ENCODE measurements at regions not wholly inside any gene's neighbourhood (a gene's known extent, or its start where the extent isn't known, plus 50 kb on each side); places are given as distances from the start of the nearest gene placed in this dataset.
"Not testable (repeated sequence)": the region's sequence is repeated elsewhere in the genome, so short reads cannot be mapped to it uniquely, and the experiment has no call there.

- DNase-seq (ENCODE audit: low spot score), result no peak
These were observed 820.3 kb downstream of the LTN1 start for GRCh38 chr21:28172376-28172775.

- no peak for DNase-seq (ENCODE audit: low spot score)
These were observed 825.3 kb downstream of the LTN1 start for GRCh38 chr21:28167366-28167765.

GRCh38 chr21:28164519-28164918, 828.2 kb downstream of the LTN1 start:
- not testable (repeated sequence) for DNase-seq (ENCODE audit: low spot score)

GRCh38 chr21:28162052-28162451, 830.6 kb downstream of the LTN1 start:
- not testable (repeated sequence) for DNase-seq (ENCODE audit: low spot score)

GRCh38 chr21:28160378-28160777, 832.3 kb downstream of the LTN1 start:
- DNase-seq (ENCODE audit: low spot score), result no peak

- DNase-seq (ENCODE audit: low spot score), result no peak
These were observed 833.3 kb downstream of the LTN1 start for GRCh38 chr21:28159396-28159795.

GRCh38 chr21:28156590-28156989, 836.1 kb downstream of the LTN1 start:
- DNase-seq (ENCODE audit: low spot score), result no peak

- no peak for DNase-seq (ENCODE audit: low spot score)
These were observed 838.6 kb downstream of the LTN1 start for GRCh38 chr21:28154121-28154520.

GRCh38 chr21:28152732-28153131, 839.9 kb downstream of the LTN1 start:
- no peak for DNase-seq (ENCODE audit: low spot score)

- DNase-seq (ENCODE audit: low spot score), result no peak
These were observed 840.9 kb downstream of the LTN1 start for GRCh38 chr21:28151758-28152157.

- no peak for DNase-seq (ENCODE audit: low spot score)
These were observed 841.9 kb downstream of the LTN1 start for GRCh38 chr21:28150778-28151177.

GRCh38 chr21:28148400-28149064, 844.1 kb downstream of the LTN1 start:
- no peak for DNase-seq (ENCODE audit: low spot score)

GRCh38 chr21:28144653-28145052, 848.0 kb downstream of the LTN1 start:
- no peak for DNase-seq (ENCODE audit: low spot score)

- no peak for DNase-seq (ENCODE audit: low spot score)
These were observed 848.6 kb downstream of the LTN1 start for GRCh38 chr21:28144089-28144488.

GRCh38 chr21:28142697-28143096, 850.0 kb downstream of the LTN1 start:
- peak; percentile 53 for DNase-seq (ENCODE audit: low spot score)

GRCh38 chr21:28138272-28138671, 854.4 kb downstream of the LTN1 start:
- DNase-seq (ENCODE audit: low spot score), result no peak

- DNase-seq (ENCODE audit: low spot score), result no peak
These were observed 855.9 kb downstream of the LTN1 start for GRCh38 chr21:28136656-28137255.

GRCh38 chr21:28135646-28136045, 857.0 kb downstream of the LTN1 start:
- DNase-seq (ENCODE audit: low spot score), result no peak

GRCh38 chr21:28133116-28133515, 859.6 kb downstream of the LTN1 start:
- DNase-seq (ENCODE audit: low spot score), result no peak

- DNase-seq (ENCODE audit: low spot score), result no peak
These were observed 860.0 kb downstream of the LTN1 start for GRCh38 chr21:28132713-28133112.

GRCh38 chr21:28127175-28127785, 865.4 kb downstream of the LTN1 start:
- no peak for DNase-seq (ENCODE audit: low spot score)

- DNase-seq (ENCODE audit: low spot score), result no peak
These were observed 866.0 kb downstream of the LTN1 start for GRCh38 chr21:28126521-28127174.

- no peak for DNase-seq (ENCODE audit: low spot score)
These were observed 868.1 kb downstream of the LTN1 start for GRCh38 chr21:28124541-28124940.

Measured in RKO (cell line).